ENCODE measurements at regions not wholly inside any gene's neighbourhood (a gene's known extent, or its start where the extent isn't known, plus 50 kb on each side); places are given as distances from the start of the nearest gene placed in this dataset.

DNA sequence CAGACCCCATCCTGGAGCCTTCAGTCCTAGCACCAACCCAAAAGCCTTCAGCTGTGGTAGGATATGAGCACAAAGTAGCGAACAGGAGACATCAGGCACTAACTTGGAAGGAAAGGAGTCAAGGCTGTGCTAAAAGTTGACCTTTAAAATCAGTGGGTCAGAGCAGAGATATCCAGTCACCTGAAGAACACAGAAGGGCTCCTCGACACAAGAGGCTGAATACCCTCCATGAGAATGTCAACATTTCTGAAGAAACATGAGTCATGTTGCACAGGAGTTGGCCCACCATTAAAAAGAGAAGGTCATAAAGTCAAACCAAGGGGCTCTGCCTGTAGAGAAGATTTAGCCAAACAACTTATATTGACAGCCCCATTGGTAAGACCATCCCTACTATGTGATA, 172.5 kb downstream of the PLPP3 start:
- no peak overlapping the region for H3K4me2 ChIP-seq (ENCODE audit: control insufficient read depth, insufficient read depth)

More for the DNA sequence above, 172.5 kb downstream of the PLPP3 start:
- TF ChIP-seq TCF12 (IDR thresholded peaks at IDR 0.05; ENCODE audit: low read depth, low read length) (no peak), NRF1 (conservative IDR thresholded peaks at IDR 0.05; ENCODE audit: low read depth, low read length) (no peak), NFXL1 (IDR thresholded peaks at IDR 0.05; ENCODE audit: borderline replicate concordance) (no peak), PAX8 (IDR thresholded peaks at IDR 0.05) (no peak), ZNF207 (IDR thresholded peaks at IDR 0.05; ENCODE audit: borderline replicate concordance) (no peak), ZNF274 (IDR thresholded peaks at IDR 0.05; ENCODE audit: insufficient read depth, insufficient read length) (no peak)
- TF ChIP-seq, protein P1, sequence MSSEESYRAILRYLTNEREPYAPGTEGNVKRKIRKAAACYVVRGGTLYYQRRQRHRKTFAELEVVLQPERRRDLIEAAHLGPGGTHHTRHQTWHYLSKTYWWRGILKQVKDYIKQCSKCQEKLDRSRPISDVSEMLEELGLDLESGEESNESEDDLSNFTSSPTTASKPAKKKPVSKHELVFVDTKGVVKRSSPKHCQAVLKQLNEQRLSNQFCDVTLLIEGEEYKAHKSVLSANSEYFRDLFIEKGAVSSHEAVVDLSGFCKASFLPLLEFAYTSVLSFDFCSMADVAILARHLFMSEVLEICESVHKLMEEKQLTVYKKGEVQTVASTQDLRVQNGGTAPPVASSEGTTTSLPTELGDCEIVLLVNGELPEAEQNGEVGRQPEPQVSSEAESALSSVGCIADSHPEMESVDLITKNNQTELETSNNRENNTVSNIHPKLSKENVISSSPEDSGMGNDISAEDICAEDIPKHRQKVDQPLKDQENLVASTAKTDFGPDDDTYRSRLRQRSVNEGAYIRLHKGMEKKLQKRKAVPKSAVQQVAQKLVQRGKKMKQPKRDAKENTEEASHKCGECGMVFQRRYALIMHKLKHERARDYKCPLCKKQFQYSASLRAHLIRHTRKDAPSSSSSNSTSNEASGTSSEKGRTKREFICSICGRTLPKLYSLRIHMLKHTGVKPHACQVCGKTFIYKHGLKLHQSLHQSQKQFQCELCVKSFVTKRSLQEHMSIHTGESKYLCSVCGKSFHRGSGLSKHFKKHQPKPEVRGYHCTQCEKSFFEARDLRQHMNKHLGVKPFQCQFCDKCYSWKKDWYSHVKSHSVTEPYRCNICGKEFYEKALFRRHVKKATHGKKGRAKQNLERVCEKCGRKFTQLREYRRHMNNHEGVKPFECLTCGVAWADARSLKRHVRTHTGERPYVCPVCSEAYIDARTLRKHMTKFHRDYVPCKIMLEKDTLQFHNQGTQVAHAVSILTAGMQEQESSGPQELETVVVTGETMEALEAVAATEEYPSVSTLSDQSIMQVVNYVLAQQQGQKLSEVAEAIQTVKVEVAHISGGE (CRISPR knock-in tag; IDR thresholded peaks at IDR 0.05) = no peak
- Histone ChIP-seq H2AFZ (ENCODE audit: control insufficient read depth, low read depth, low read length) (no peak overlapping the region), H3K4me1 (ENCODE audit: control insufficient read depth, insufficient read depth, low read length) (no peaks in the 10 kb centered on the region), H3K9me3 (replicated peaks; ENCODE audit: control insufficient read depth, insufficient read depth, low read length) (no peaks in the 10 kb centered on the region), H4K20me1 (ENCODE audit: control insufficient read depth, insufficient read depth) (no peaks in the 10 kb centered on the region), H3K79me2 (ENCODE audit: control insufficient read depth, insufficient read depth, low read length) (no peaks in the 10 kb centered on the region), H3K27me3 (replicated peaks in 1 of 2; ENCODE audit: control insufficient read depth in 2 of 2, insufficient read depth in 2 of 2, low read length in 1 of 2) (no peaks in the 10 kb centered on the region), H3K27ac (ENCODE audit: control insufficient read depth, insufficient read depth) (no peak overlapping the region), H3K9ac (ENCODE audit: control insufficient read depth, insufficient read depth, low read length) (no peak overlapping the region), H3K4me3 (no peak overlapping the region), H3K36me3 (ENCODE audit: control insufficient read depth in 2 of 2, insufficient read depth in 2 of 2, low read length in 1 of 2) (no peaks in the 10 kb centered on the region)
- ChIA-PET RAD21 (ENCODE audit: unreplicated experiment) (interaction anchor here (1.1 to 2.6 kb wide), 3 partner anchors 68 to 178 kb away, joined by 3 to 9 read pairs (median 3); no protein-coding TSS in a partner anchor), CTCF (interaction anchor here (0.7 to 12.9 kb wide), 4 partner anchors 12 to 172 kb away, joined by 3 to 257 read pairs (median 10); partner anchors contain the start of gene PLPP3), SMC1A (ENCODE audit: uncharacterized antibody, unreplicated experiment) (interaction anchor here (0.7 to 14.2 kb wide), 6 partner anchors 8 to 176 kb away, joined by 3 to 154 read pairs (median 6); partner anchors contain the start of gene PLPP3), POLR2A (no interaction called here)
- no TSS peak for BruUV-seq (replicated peaks)
- intact Hi-C loops (cut with micrococcal nuclease; ENCODE audit: unreplicated experiment) (loop anchor here (5.0 kb wide), 1 partner anchor 705 kb away; no protein-coding TSS in a partner anchor), in situ Hi-C loops (cut with MboI) (no loop called here)
- DNase-seq (ENCODE audit: low read depth, low spot score) (no peak), ATAC-seq (no peak), FAIRE-seq (no peak)
- 11% methylated on average over 2 of the region's 2 CpGs for WGBS (ENCODE audit: insufficient coverage, insufficient replicate concordance, low lambda C conversion rate, missing lambda C conversion rate)
